ENCODE measurements at regions not wholly inside any gene's neighbourhood (a gene's known extent, or its start where the extent isn't known, plus 50 kb on each side); places are given as distances from the start of the nearest gene placed in this dataset.

- TF ChIP-seq CREB5 (CRISPR knock-in tag; IDR thresholded peaks at IDR 0.05; ENCODE audit: low read depth): no peak
These were observed 1106.0 kb downstream of the TAF11L14 start (continued) for GRCh38 chr5:18740301-18740700.

- TF ChIP-seq OSR1 (CRISPR knock-in tag; IDR thresholded peaks at IDR 0.05) (no peak), ZFP3 (CRISPR knock-in tag; IDR thresholded peaks at IDR 0.05) (no peak), CSRNP3 (CRISPR knock-in tag; IDR thresholded peaks at IDR 0.05) (no peak), TCF4 (CRISPR knock-in tag; IDR thresholded peaks at IDR 0.05; ENCODE audit: borderline replicate concordance) (no peak), CSDC2 (CRISPR knock-in tag; IDR thresholded peaks at IDR 0.05) (no peak), ZNF565 (CRISPR knock-in tag; conservative IDR thresholded peaks at IDR 0.05; ENCODE audit: low read depth) (no peak), ISL1 (CRISPR knock-in tag; IDR thresholded peaks at IDR 0.05) (no peak)
- no peak for ATAC-seq
These were observed 1108.6 kb downstream of the TAF11L14 start for GRCh38 chr5:18742830-18743229.

- no peak for ATAC-seq
- no peak for TF ChIP-seq ZC3H10 (CRISPR knock-in tag; IDR thresholded peaks at IDR 0.05)
- TF ChIP-seq RARB (CRISPR knock-in tag; IDR thresholded peaks at IDR 0.05): no peak
- no peak for TF ChIP-seq GLIS3 (CRISPR knock-in tag; IDR thresholded peaks at IDR 0.05)
- TF ChIP-seq ZNF565 (CRISPR knock-in tag; conservative IDR thresholded peaks at IDR 0.05; ENCODE audit: low read depth): no peak
- no peak for TF ChIP-seq ISL1 (CRISPR knock-in tag; IDR thresholded peaks at IDR 0.05)
- TF ChIP-seq CSRNP3 (CRISPR knock-in tag; IDR thresholded peaks at IDR 0.05): no peak
- TF ChIP-seq OSR1 (CRISPR knock-in tag; IDR thresholded peaks at IDR 0.05): no peak
- TF ChIP-seq PPARA (CRISPR knock-in tag; IDR thresholded peaks at IDR 0.05; ENCODE audit: borderline replicate concordance): no peak
- no peak for TF ChIP-seq POU6F1 (CRISPR knock-in tag; IDR thresholded peaks at IDR 0.05; ENCODE audit: borderline replicate concordance, low read depth)
- TF ChIP-seq SNAI2 (CRISPR knock-in tag; IDR thresholded peaks at IDR 0.05): no peak
- TF ChIP-seq PATZ1 (CRISPR knock-in tag; IDR thresholded peaks at IDR 0.05; ENCODE audit: borderline replicate concordance): no peak
- TF ChIP-seq ZFP3 (CRISPR knock-in tag; IDR thresholded peaks at IDR 0.05): no peak
- TF ChIP-seq ZNF8 (CRISPR knock-in tag; IDR thresholded peaks at IDR 0.05): no peak
- no peak for TF ChIP-seq CREB5 (CRISPR knock-in tag; IDR thresholded peaks at IDR 0.05; ENCODE audit: low read depth)
- no peak for TF ChIP-seq ESRRG (CRISPR knock-in tag; IDR thresholded peaks at IDR 0.05)
- no peak for TF ChIP-seq ZNF70 (CRISPR knock-in tag; IDR thresholded peaks at IDR 0.05)
- no peak for TF ChIP-seq BACH2 (CRISPR knock-in tag; IDR thresholded peaks at IDR 0.05; ENCODE audit: borderline replicate concordance)
- TF ChIP-seq ARNTL (CRISPR knock-in tag; IDR thresholded peaks at IDR 0.05; ENCODE audit: borderline replicate concordance, low read depth): no peak
- no peak for TF ChIP-seq ZFP30 (CRISPR knock-in tag; IDR thresholded peaks at IDR 0.05)
- no peak for TF ChIP-seq CSDC2 (CRISPR knock-in tag; IDR thresholded peaks at IDR 0.05)
These were observed 1110.2 kb downstream of the TAF11L14 start for GRCh38 chr5:18744441-18744840.
